HEK293T (cell line): ENCODE measurements at regions not wholly inside any gene's neighbourhood (a gene's known extent, or its start where the extent isn't known, plus 50 kb on each side); places are given as distances from the start of the nearest gene placed in this dataset.

Experiments
- ARNT ChIP-seq: fragments of 450-650 bp; IDR thresholded peaks from 2 replicates; pipeline ENCODE4 v1.6.1; 2017; ENCODE audit warnings: mild to moderate bottlenecking
- BHLHE40 ChIP-seq: fragments of 450-650 bp; IDR thresholded peaks from 2 replicates; pipeline ENCODE4 v1.6.1; 2016; ENCODE audit warnings: mild to moderate bottlenecking, moderate library complexity, borderline replicate concordance
- CTBP1 ChIP-seq: fragments of 450-650 bp; IDR thresholded peaks from 2 replicates; pipeline ENCODE4 v1.6.1; 2016; ENCODE audit warnings: borderline replicate concordance
- FOXA1 ChIP-seq: fragments of 450-650 bp; IDR thresholded peaks from 2 replicates; pipeline ENCODE4 v1.6.1; 2016; ENCODE audit warnings: mild to moderate bottlenecking
- FOXK2 ChIP-seq: fragments of 450-650 bp; IDR thresholded peaks from 2 replicates; pipeline ENCODE4 v1.6.1; 2016; ENCODE audit warnings: mild to moderate bottlenecking
- FOXM1 ChIP-seq: fragments of 450-650 bp; IDR thresholded peaks from 2 replicates; pipeline ENCODE4 v1.6.1; 2017; ENCODE audit warnings: mild to moderate bottlenecking, borderline replicate concordance
- HDGF ChIP-seq: fragments of 450-650 bp; IDR thresholded peaks from 2 replicates; pipeline ENCODE4 v1.6.1; 2017; ENCODE audit warnings: antibody characterized with exemption, borderline replicate concordance
- L3MBTL2 ChIP-seq: fragments of 450-650 bp; conservative IDR thresholded peaks from 2 replicates; pipeline ENCODE4 v1.6.1; 2016; ENCODE audit warnings: mild to moderate bottlenecking
- NFRKB ChIP-seq: fragments of 450-650 bp; IDR thresholded peaks from 2 replicates; pipeline ENCODE4 v1.6.1; 2016; ENCODE audit warnings: mild to moderate bottlenecking, moderate library complexity
- SP1 ChIP-seq: fragments of 450-650 bp; IDR thresholded peaks from 2 replicates; pipeline ENCODE4 v1.6.1; 2017
- SUZ12 ChIP-seq: fragments of 450-650 bp; IDR thresholded peaks from 2 replicates; pipeline ENCODE4 v1.6.1; 2016; ENCODE audit warnings: mild to moderate bottlenecking
- TARDBP ChIP-seq: fragments of 450-650 bp; IDR thresholded peaks from 2 replicates; pipeline ENCODE4 v1.6.1; 2016

- TF ChIP-seq SP1 (no peak), FOXA1 (no peak), HDGF (no peak), FOXM1 (no peak), TARDBP (no peak), NFRKB (no peak), L3MBTL2 (no peak), CTBP1 (no peak), ARNT (no peak), BHLHE40 (no peak), SUZ12 (no peak), FOXK2 (no peak)
Measured at GRCh38 chr6:10300071-10300470, 114.8 kb downstream of the TFAP2A start.
